Raji (cell line): ENCODE measurements at regions not wholly inside any gene's neighbourhood (a gene's known extent, or its start where the extent isn't known, plus 50 kb on each side); places are given as distances from the start of the nearest gene placed in this dataset.

Experiments used
- POLR2A ChIP-seq: IDR thresholded peaks from 2 replicates; pipeline ENCODE4 v1.6.1; 2011; ENCODE audit warnings: low read depth, low read length, control low read depth; ENCODE audit not compliant: insufficient read depth

- TF ChIP-seq POLR2A = no peak
Observed at GRCh38 chr7:25754751-25755150, 397.2 kb upstream of the NFE2L3 start.

GRCh38 chr7:25756601-25757000 lies 395.4 kb upstream of the NFE2L3 start:
- TF ChIP-seq POLR2A = no peak

GRCh38 chr7:25758559-25758958 lies 393.4 kb upstream of the NFE2L3 start:
- no peak for TF ChIP-seq POLR2A

GRCh38 chr7:25759286-25759685 lies 392.7 kb upstream of the NFE2L3 start:
- TF ChIP-seq POLR2A = no peak

- TF ChIP-seq POLR2A = no peak
Observed at GRCh38 chr7:25759748-25760147, 392.2 kb upstream of the NFE2L3 start.

- TF ChIP-seq POLR2A = no peak
Observed at GRCh38 chr7:25762511-25763462, 389.2 kb upstream of the NFE2L3 start.

GRCh38 chr7:25763463-25763860 lies 388.5 kb upstream of the NFE2L3 start:
- no peak for TF ChIP-seq POLR2A

- no peak for TF ChIP-seq POLR2A
Observed at GRCh38 chr7:25765110-25765655, 386.8 kb upstream of the NFE2L3 start.

- TF ChIP-seq POLR2A = no peak
Observed at GRCh38 chr7:25770235-25770634, 381.8 kb upstream of the NFE2L3 start.

GRCh38 chr7:25770670-25771069 lies 381.3 kb upstream of the NFE2L3 start:
- no peak for TF ChIP-seq POLR2A

GRCh38 chr7:25771491-25771890 lies 380.5 kb upstream of the NFE2L3 start:
- TF ChIP-seq POLR2A = no peak

GRCh38 chr7:25772802-25773201 lies 379.2 kb upstream of the NFE2L3 start:
- no peak for TF ChIP-seq POLR2A

GRCh38 chr7:25774675-25775074 lies 377.3 kb upstream of the NFE2L3 start:
- TF ChIP-seq POLR2A = no peak

GRCh38 chr7:25775570-25775969 lies 376.4 kb upstream of the NFE2L3 start:
- no peak for TF ChIP-seq POLR2A

GRCh38 chr7:25775999-25776743 lies 375.8 kb upstream of the NFE2L3 start:
- no peak for TF ChIP-seq POLR2A

GRCh38 chr7:25776744-25777123 lies 375.3 kb upstream of the NFE2L3 start:
- no peak for TF ChIP-seq POLR2A
